CD14-positive monocyte (primary cell): ENCODE measurements at regions not wholly inside any gene's neighbourhood (a gene's known extent, or its start where the extent isn't known, plus 50 kb on each side); places are given as distances from the start of the nearest gene placed in this dataset.

Experiments used
- DNase-seq, 3 donors: peaks; one replicate each; pipeline ENCODE4 v3.0.0-alpha.2; 2011 to 2022
- H2AFZ ChIP-seq: 2 replicates; pipeline ENCODE4 v1.6.0; 2012; ENCODE audit warnings: mild to moderate bottlenecking, low read depth, low read length, inconsistent platforms; ENCODE audit not compliant: insufficient read depth, poor library complexity, severe bottlenecking
- H3K27ac ChIP-seq, 2 donors: 1 replicate in 1 of 2; 2 replicates in 1 of 2; pipeline ENCODE4 v1.5.1; 2012 to 2013; ENCODE audit warnings: low read length in 2 of 2, control low read depth in 1 of 2, inconsistent platforms in 1 of 2, low read depth in 1 of 2, mild to moderate bottlenecking in 1 of 2
- H3K27me3 ChIP-seq, 2 donors: one replicate each; pipeline versions ENCODE4 v1.6.0 to v1.6.1; 2011 to 2013; ENCODE audit warnings: low read length in 2 of 2; ENCODE audit not compliant: control insufficient read depth in 2 of 2, insufficient read depth in 2 of 2
- H3K36me3 ChIP-seq, 2 donors: replicated peaks in 1 of 2; 1 replicate in 1 of 2; 2 replicates in 1 of 2; pipeline versions ENCODE4 v1.5.1 to v1.6.1; 2012 to 2013; ENCODE audit warnings: low read length in 2 of 2, control low read depth in 1 of 2, inconsistent platforms in 1 of 2, mild to moderate bottlenecking in 1 of 2; ENCODE audit not compliant: insufficient read depth in 2 of 2, control insufficient read depth in 1 of 2
- H3K4me1 ChIP-seq, 2 donors: 1 replicate in 1 of 2; 2 replicates in 1 of 2; pipeline versions ENCODE4 v1.5.1 to v1.6.1; 2012 to 2013; ENCODE audit warnings: low read length in 2 of 2, control low read depth in 1 of 2, inconsistent platforms in 1 of 2, mild to moderate bottlenecking in 1 of 2, moderate library complexity in 1 of 2; ENCODE audit not compliant: insufficient read depth in 2 of 2, control insufficient read depth in 1 of 2
- H3K4me2 ChIP-seq: replicated peaks from 2 replicates; pipeline ENCODE3; 2012; ENCODE audit warnings: low read length, moderate library complexity, mild to moderate bottlenecking; ENCODE audit not compliant: poor library complexity, severe bottlenecking; ENCODE audit errors: extremely low read depth
- H3K4me3 ChIP-seq, 3 experiments: fragments of 200-600 bp in 1 of 3; sonication (generic) in 1 of 3; replicated peaks in 1 of 3; 1 replicate in 2 of 3; 2 replicates in 1 of 3; pipeline ENCODE4 v1.5.1; 2011 to 2013; ENCODE audit warnings: low read length in 3 of 3, mild to moderate bottlenecking in 3 of 3, control low read depth in 2 of 3, low read depth in 2 of 3, inconsistent platforms in 1 of 3, moderate library complexity in 1 of 3
- H3K79me2 ChIP-seq: 2 replicates; pipeline ENCODE4 v1.6.0; 2012; ENCODE audit warnings: mild to moderate bottlenecking, control low read depth, inconsistent platforms, low read length, moderate library complexity; ENCODE audit not compliant: insufficient read depth
- H3K9ac ChIP-seq: 2 replicates; pipeline ENCODE4 v1.6.0; 2017; ENCODE audit warnings: low read length, mild to moderate bottlenecking; ENCODE audit not compliant: insufficient read depth, poor library complexity, severe bottlenecking
- H3K9me3 ChIP-seq, 2 donors: replicated peaks in 1 of 2; 1 replicate in 1 of 2; 2 replicates in 1 of 2; pipeline versions ENCODE4 v1.5.1 to v1.6.1; 2012 to 2013; ENCODE audit warnings: low read length in 2 of 2, control low read depth in 1 of 2; ENCODE audit not compliant: control insufficient read depth in 1 of 2, insufficient read depth in 1 of 2
- H4K20me1 ChIP-seq: 2 replicates; pipeline ENCODE4 v1.6.0; 2012; ENCODE audit warnings: mild to moderate bottlenecking, low read length, control low read depth, moderate library complexity; ENCODE audit not compliant: insufficient read depth
- H3K27ac Mint-ChIP-seq, 7 donors: one replicate each; pipeline ENCODE4 v1.8.0; 2020; ENCODE audit warnings: mild to moderate bottlenecking in 7 of 7, mixed read lengths in 7 of 7, moderate library complexity in 6 of 7, inconsistent platforms in 2 of 7
- H3K27me3 Mint-ChIP-seq, 3 donors: one replicate each; pipeline ENCODE4 v1.8.0; 2021 to 2022; ENCODE audit warnings: low read depth in 3 of 3, mild to moderate bottlenecking in 3 of 3, mixed read lengths in 3 of 3, moderate library complexity in 3 of 3, inconsistent platforms in 1 of 3
- H3K36me3 Mint-ChIP-seq, 2 donors: one replicate each; pipeline ENCODE4 v1.8.0; 2020; ENCODE audit warnings: mixed read lengths in 2 of 2, inconsistent platforms in 1 of 2, mild to moderate bottlenecking in 1 of 2
- H3K4me1 Mint-ChIP-seq: one replicate; pipeline ENCODE4 v1.8.0; 2020; ENCODE audit warnings: mild to moderate bottlenecking, mixed read lengths
- H3K4me3 Mint-ChIP-seq, 2 donors: one replicate each; pipeline ENCODE4 v1.8.0; 2020; ENCODE audit warnings: mild to moderate bottlenecking in 2 of 2, mixed read lengths in 2 of 2, moderate library complexity in 1 of 2
- H3K9me3 Mint-ChIP-seq, 7 donors: one replicate each; pipeline ENCODE4 v1.8.0; 2020 to 2022; ENCODE audit warnings: mixed read lengths in 7 of 7, mild to moderate bottlenecking in 6 of 7, moderate library complexity in 6 of 7, inconsistent platforms in 2 of 7
- CTCF ChIP-seq: fragments of 200-600 bp; IDR thresholded peaks from one replicate; pipeline ENCODE4 v1.8.0; 2022; ENCODE audit warnings: antibody characterized with exemption, mild to moderate bottlenecking
- WGBS: methylation state at CpG from one replicate; pipeline ENCODE4 v1.1.5; 2013; ENCODE audit warnings: missing lambda C conversion rate; ENCODE audit not compliant: insufficient coverage; 5-methylcytosine and 5-hydroxymethylcytosine counted together
- intact Hi-C, 2 donors: fragments of 100-400 bp; cut with micrococcal nuclease; formaldehyde crosslinking; loops; one replicate each; pipeline versions ENCODE4 v1.15.0 to v1.15.1; 2023

- Histone ChIP-seq H3K27me3 (no peaks in the 10 kb centered on the region), H3K4me3 (no peak overlapping the region), H3K9ac (no peak overlapping the region), H3K27ac (no peak overlapping the region), H3K4me2 (no peak overlapping the region), H3K4me1 (no peaks in the 10 kb centered on the region), H4K20me1 (no peaks in the 10 kb centered on the region), H3K9me3 (no peaks in the 10 kb centered on the region), H3K79me2 (no peaks in the 10 kb centered on the region), H3K36me3 (no peaks in the 10 kb centered on the region), H2AFZ (no peak overlapping the region)
- 100% methylated on average over 1 of the region's 4 CpGs for WGBS
- intact Hi-C loops = no loop called here
- no peak for DNase-seq
- H3K27ac Mint-ChIP-seq = no peak overlapping the region
- no peaks in the 10 kb centered on the region for H3K36me3 Mint-ChIP-seq
- no peak for TF ChIP-seq CTCF
- no peak overlapping the region for H3K4me3 Mint-ChIP-seq
- H3K4me1 Mint-ChIP-seq = no peaks in the 10 kb centered on the region
- H3K27me3 Mint-ChIP-seq = no peaks in the 10 kb centered on the region
- peaks cover 0 to 6% (median 1%) of the 10 kb centered on the region in 7 donors for H3K9me3 Mint-ChIP-seq
Observed at GRCh38 chr13:63408331-63409189, 1992.9 kb upstream of the PCDH20 start.

GRCh38 chr13:63403733-63404132, 1988.1 kb upstream of the PCDH20 start:
- H3K4me1 Mint-ChIP-seq = no peaks in the 10 kb centered on the region
- intact Hi-C loops = no loop called here

More at GRCh38 chr13:63403733-63404132, 1988.1 kb upstream of the PCDH20 start:
- H3K4me3 ChIP-seq = no peak overlapping the region
- Mint-ChIP-seq H3K27me3 (peaks cover 0 to 2% (median 0%) of the 10 kb centered on the region in 3 donors), H3K9me3 (peaks cover 0 to 6% (median 2%) of the 10 kb centered on the region in 7 donors), H3K36me3 (no peaks in the 10 kb centered on the region), H3K27ac (no peak overlapping the region), H3K4me3 (no peak overlapping the region)
- no peak overlapping the region for H3K4me2 ChIP-seq
- no peaks in the 10 kb centered on the region for H3K9me3 ChIP-seq
- H3K27ac ChIP-seq = no peak overlapping the region
- TF ChIP-seq CTCF = no peak
- no peak overlapping the region for H2AFZ ChIP-seq
- no peaks in the 10 kb centered on the region for H4K20me1 ChIP-seq
- DNase-seq = no peak
- H3K79me2 ChIP-seq = no peaks in the 10 kb centered on the region
- no peaks in the 10 kb centered on the region for H3K4me1 ChIP-seq
- no peaks in the 10 kb centered on the region for H3K27me3 ChIP-seq
- H3K36me3 ChIP-seq = no peaks in the 10 kb centered on the region
- no peak overlapping the region for H3K9ac ChIP-seq
